GM18907 (cell line): ENCODE measurements at regions not wholly inside any gene's neighbourhood (a gene's known extent, or its start where the extent isn't known, plus 50 kb on each side); places are given as distances from the start of the nearest gene placed in this dataset.

Experiments used
- ATAC-seq: cut with Tn5 transposase; IDR thresholded peaks from one replicate; pipeline ENCODE4 v1.9.1; 2021; ENCODE audit warnings: mild to moderate bottlenecking, moderate library complexity; ENCODE audit not compliant: unreplicated experiment

DNA sequence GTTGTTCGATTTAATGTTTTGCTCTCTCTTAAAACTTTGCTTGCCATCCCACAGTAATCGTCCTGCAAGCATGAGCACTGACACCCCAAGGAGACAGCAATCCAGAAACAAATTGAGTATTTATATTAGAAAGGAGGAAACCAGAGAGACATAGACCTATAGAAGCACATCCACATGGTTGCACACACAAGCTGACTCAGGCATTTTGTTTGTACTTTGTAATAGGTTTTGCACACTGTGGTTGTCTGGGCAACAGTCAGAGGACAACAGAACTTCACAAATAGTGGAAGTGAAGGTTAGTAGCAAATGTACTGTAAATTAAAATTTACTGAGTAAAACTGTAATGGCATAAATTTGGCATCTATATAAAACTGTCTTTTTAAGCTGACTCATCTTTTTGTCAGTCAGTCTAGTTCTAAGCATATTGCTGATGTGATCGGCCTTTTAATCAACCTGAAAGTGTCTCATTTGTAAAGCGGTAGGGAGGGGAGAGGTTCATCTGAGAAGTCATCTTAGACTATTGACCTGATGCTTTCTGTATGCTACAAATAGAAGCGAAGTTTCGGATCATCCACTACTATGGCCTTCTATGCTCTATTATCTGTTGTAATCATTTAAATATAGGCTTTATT is 1624.7 kb downstream of the ARAP2 start:
- no peak for ATAC-seq

DNA sequence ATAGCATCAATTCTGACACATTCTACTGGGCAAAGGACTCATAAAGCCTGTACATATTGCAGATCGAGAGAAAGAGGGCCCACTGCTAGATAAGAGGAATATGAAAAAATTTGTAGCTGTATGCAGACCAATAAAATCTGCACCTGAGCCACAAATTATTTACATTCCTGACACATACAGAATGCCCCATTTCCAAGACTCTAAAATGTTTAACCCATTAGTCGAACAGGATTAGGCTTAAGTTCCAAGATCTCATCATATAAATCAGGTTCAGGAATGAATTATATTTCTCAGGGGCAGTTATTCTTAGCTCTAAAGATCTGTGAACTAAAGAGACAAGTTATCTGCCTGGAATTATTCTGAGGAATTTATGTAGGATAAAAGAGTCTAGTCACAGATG is 1615.8 kb downstream of the ARAP2 start:
- no peak for ATAC-seq

DNA sequence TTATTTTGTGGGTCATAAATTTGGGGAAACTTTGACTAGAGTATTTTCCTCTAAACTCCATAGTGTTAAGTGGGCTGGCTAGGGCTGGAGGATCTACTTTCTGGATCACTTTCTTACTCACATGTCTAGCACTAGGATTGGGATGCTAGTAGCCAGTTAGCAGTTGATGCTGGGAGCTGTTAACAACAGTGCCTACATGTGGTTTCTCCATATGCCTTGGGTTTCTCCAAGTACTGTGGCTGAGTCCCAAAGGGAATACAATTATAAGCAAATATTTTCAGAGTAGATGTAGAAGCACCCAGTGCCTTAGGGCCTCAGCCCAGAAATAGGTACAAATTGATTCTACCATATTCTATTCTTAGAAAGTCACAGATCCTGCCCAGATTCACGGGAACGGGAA is 1614.9 kb downstream of the ARAP2 start:
- ATAC-seq, result no peak

DNA sequence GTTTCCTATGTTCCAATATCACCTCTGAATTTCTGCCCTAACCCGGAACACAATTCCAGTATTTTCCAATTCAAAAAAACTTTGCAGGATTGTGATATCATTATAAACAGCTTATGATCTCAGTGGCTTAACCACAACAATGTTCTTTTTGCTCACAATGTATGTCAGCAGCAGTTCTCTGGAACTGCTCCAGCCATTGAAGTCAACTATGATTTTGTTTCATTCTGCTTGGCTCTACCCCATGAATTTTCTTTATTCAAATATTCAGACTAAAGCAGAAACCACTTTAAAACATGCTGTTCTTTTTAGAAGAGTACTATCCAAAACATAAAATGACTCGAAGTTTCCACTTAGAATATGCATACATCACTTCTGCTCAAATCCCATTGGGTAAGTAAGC is 1611.1 kb downstream of the ARAP2 start:
- ATAC-seq, result no peak

DNA sequence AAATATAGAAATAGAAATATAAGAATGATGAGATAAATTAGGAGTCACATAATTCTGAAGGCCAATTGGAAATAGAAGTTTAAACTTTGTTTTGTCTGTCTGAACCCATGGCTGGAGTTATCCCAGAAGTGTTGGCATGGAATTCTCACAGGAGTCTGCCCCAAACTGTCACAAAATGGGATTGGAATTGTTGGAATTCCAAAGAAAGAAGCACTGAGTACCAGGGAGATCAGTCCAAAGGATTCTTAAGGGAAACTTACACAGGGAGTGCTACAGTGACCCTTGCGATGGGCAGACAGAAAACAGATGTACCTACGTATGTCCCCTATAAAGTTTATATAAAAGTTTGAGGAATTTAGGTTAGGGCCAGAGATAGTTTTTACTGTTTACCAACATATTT is 1607.7 kb downstream of the ARAP2 start:
- ATAC-seq, result no peak

DNA sequence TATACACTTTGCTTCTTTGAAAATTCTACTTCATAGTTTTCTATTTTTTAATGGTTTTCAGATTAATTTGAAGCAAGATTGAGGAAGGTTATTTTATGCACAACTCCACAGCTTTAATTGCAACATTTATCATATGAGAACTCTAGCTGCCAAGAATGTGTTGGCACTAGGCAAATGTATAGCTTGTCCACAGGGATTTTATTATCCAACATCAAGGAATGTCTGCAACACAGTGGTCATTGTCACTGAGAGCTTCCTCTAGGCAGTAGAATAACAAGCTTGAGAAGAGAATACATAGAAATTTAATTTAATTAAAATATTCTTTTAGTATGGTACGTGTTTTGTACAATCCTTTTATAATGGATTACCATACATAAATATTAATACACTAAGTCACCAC is 1600.8 kb downstream of the ARAP2 start:
- no peak for ATAC-seq

DNA sequence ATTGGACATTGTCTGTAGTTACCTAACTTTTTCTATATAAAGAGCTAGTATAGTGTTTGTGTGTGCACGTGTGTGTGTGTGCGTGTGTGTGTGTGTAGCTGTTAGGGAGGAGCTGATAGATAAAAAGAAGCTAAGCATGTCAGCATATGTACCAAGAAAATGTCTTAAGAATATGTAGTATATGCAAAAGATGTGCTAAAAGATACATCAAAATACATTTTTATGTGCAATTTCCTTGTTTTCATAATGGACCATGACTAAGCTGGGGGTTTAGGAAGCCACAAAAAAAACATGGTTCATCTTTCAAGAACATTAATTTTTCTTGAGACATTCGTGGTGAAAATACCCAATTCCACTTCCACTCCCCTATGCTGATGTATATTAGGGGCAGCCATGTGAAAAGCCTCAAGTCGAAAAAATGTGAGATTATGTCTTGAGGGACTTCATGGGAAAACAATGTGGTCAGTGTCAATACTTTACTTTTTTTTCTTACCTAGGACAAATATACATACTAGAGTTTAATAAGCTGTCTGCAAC is 1599.7 kb downstream of the ARAP2 start:
- ATAC-seq, result no peak

DNA sequence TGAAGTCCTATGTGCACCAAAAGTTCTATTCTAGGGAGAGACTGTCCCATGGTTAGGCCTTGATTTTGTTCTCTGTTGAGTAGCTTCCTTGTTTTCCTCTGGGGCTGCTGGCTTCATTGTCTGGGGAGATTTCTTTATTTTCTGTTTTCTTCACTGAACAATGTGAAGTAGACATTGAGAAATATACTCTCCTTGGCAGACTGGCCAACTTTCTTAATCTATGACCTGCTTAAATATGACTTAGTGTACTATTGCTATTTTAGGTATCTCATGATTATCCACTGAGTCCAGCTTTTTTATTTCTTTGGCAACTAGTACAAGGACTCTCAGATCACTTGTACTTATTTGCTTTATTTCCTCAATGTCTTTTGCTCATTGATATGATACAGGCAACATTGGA is 1594.6 kb downstream of the ARAP2 start:
- ATAC-seq, result no peak

DNA sequence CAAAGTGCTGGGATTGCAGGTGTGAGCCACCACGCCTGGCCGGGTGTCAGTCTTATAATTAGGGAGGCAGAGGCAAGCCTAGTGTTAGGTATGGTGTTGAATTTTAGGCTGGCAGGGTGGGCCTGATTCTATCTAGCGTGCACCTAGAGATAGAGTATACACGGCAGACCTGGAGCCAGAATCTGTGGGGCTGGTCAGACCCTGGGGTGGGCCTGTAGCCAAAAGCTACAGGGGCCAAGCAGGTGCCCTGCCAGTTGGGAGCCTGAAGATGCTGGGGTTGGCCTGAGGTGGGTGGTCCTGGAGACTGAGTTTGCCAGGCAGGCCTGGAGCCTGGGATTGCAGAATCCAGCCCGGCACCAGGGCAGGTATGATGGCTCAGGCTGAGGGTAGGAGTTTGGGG is 1580.3 kb downstream of the ARAP2 start:
- no peak for ATAC-seq

DNA sequence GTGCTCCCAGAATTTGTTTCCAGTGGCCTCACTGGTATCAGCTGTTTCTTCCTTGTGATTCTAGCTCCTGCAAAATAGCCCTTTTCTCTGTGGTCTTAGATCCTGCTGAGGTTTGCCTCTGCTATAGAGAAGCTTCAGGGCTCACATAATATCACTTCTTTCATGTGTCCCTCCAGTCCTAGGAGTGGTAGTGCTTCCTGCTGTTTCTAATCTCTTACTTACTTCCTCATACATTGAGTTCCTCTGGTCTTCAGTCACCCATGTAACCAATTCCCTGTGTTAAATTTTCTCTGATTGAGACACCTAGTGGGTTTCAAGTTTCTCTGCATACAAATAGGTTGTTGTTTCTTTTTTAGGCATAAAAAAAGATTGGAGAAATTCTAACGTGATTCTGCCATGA is 1567.9 kb downstream of the ARAP2 start:
- ATAC-seq, result no peak

DNA sequence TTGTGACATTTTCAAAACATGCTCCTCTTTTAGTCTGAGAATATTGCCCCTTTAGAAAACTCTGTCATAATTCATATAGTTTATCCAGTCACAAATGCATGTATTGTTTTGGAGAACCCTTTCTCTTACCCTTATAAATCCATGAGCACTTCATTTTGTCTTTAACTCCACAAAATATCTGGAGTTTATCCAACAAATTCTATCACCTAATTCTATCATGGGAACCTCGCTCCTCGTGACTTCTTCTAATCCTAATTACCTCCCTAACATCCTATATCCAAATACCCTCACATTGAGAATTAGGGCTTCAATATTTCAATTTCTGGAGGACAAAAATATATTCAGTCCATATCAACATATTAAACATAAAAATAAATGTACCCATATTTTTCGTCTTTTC is 1565.9 kb downstream of the ARAP2 start:
- ATAC-seq, result no peak

DNA sequence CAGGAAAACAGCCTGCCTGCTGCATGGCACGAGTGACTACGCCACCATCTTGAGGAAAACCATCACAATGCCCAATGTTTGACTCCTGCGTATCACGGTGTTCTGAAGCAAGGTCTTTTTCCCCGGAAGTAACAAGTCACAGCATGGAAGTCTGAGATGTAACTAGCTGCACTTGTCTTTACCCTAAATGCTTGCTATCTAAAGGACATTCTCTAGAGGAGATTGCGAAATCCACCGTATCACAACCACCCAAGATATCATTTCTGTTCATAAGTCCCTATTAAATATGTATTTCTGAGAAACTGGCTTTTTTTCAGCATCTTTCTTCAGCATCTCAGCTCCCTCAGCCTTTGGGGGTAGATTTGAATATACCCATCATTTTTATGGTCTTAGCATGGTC is 1565.1 kb downstream of the ARAP2 start:
- ATAC-seq, result no peak

DNA sequence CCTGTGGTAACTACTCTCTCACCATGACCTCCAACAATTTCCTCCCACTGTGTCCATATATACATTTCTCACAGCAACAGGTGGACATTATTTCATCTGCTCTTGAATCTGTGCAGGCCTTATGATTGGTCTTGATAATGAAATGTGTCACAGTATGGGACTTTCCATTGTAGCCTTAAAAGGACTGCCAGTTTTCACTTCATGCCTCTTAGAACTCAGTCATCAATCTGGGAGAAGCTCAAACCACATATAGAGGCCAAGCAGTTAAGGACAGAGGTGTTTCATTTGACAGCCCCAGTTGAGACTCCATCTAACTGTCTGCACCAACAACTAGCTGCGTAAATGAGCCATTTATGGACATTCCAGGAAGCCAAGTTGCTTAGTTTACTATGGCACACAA is 1534.8 kb downstream of the ARAP2 start:
- ATAC-seq, result no peak

DNA sequence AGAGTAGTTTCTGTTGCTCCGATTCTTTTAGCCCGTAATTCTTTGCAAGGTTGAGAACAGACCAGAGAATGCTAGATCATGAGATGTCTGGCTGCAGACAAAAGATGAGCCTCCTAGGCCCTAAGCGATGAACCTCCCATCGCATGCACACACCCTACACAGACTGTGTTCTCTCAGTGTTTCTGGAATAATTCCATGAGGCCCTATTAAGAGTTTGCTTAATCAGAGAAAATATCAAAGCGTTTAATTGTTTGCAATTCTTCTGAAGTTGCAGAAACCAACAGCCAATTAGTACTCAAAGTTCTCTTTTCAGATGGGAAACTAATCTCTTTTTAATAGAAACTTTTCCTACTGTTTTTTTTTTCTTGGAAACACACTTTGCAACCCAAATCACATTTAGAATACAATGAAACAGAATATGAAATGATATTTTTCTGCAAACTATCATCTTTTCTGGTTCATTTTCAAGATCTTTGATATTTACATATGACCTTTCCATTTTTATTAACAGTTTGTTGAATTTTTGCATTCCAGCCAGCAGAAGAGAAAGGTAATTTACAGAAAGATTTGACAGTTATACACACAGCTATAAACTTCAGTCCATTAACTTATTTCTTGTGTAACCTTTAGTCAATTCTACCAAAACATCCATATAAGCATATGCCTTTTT is 1525.6 kb downstream of the ARAP2 start:
- ATAC-seq, result no peak

DNA sequence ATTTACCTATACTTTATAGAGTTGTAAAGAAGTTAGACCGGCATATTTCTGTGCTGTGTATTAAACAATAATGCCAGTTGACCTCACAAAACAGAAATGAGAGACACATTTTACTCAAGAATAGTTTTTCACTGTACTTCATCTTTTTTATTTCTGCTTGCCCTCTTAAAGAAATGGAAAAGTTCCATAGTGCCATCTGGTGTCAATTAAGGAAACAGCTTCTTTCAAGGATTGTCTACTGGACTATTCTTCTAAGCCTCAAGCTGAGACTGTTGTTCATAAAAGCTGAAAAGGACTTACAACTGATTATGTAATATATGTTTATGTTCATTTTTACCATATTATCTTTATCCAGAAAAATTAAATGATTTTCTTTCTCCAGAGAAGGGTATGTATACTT is 1523.7 kb downstream of the ARAP2 start:
- no peak for ATAC-seq

DNA sequence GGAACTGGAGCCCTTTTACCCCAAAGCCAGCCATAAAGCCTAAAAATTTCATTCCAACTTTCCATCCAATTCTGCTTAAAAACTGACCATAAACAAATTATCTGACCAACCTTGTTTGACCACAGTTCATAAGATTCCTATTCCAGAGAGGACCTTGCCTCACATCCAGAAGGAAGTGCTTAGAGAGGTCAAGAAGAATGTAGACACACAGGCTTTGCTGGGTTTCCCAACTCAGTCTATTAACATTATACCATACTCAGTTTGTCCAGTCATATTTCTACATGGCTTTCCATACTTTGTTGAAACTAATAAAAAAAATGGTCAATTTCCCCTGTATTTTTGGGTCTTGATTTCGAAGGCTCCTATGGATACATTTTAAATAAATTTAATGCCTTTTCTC is 1522.5 kb downstream of the ARAP2 start:
- no peak for ATAC-seq

DNA sequence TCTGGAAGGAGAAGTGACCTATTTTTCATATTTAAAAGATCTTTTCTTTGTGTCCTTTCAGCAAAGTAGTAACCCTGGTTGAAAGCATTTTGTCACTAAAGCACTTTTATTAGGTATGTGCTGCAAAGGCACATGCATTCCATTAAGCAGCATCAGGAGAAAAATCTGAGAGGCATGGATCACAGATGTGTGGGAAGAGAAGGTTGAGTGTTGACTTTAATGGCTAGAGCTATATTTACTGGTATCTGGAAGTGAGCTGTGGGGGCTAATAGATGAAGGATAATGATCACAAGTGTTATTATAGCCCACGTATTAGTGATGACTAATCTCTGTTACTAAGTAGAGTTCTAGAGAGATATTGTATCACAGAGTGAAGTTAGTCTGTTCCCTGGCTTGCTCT is 1520.7 kb downstream of the ARAP2 start:
- no peak for ATAC-seq

DNA sequence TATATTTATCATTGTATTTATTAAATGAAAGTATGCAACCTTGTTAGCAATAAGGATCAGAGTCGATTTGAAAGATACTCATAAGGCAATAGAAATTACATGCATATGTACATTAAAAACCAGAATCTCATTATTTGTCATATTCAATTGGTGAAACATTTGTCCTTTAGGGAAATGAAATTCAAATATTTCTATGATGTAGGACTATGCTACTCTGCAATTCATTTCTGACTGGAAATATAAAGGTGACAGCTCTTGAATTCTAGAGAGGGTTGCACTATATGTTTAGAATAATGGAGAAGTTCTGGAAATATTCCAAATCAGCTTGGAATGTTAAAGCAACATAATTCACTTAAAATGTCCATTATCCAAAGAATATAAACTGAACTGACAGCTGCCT is 1519.8 kb downstream of the ARAP2 start:
- no peak for ATAC-seq

DNA sequence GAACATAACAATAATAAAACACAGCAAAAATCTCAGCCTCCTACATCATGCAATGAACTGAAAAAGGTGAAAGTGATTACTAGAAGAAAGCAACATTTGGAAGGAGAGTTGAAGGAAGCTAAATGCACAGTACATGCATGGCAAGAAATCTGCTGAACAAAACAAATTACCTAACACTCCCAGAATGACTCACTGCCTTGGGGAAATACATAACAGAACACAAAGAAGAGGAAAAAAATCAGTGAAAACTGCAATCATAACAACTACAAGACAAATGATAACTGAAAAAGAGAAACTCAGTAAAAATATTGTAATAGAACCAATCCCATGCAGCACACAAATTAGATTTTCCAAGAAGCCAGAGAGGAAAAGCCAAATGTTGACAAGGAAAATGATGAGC is 1513.2 kb downstream of the ARAP2 start:
- no peak for ATAC-seq

DNA sequence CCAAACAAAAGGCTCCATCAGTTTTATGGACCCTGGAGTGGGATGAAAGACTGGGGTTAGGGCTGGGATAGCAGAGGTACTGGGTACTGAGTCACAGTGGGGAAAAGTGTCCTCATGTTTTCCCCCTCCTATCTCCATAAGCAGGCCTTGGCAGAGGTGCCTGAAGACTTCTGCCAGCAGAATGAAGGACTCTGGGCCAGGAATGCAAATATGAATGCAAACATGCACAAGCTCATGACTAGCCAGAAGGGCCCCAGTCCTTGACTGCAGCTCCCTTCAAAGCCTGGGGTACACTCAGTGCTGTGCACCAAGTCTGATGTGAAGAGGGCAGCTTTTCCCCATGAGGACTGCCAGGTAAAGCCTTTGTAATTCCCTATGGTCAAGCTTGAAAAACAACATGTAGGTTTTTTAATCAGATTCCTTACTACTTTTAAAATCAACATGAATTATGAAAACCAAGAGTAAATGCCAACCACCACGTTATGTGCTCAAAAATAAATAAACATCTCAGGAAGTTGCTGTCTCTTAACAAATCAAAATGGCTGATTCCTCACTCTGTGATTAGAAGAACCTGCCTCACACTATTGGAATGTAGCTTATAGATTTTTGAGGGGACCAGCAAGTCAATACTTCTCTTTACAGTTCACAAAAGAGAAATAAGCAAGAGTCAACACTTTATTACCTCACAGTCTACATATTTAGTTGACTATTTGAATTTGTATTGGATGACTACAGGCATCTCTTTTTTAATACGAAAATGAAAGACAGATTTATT is 1512.0 kb downstream of the ARAP2 start:
- ATAC-seq, result no peak

DNA sequence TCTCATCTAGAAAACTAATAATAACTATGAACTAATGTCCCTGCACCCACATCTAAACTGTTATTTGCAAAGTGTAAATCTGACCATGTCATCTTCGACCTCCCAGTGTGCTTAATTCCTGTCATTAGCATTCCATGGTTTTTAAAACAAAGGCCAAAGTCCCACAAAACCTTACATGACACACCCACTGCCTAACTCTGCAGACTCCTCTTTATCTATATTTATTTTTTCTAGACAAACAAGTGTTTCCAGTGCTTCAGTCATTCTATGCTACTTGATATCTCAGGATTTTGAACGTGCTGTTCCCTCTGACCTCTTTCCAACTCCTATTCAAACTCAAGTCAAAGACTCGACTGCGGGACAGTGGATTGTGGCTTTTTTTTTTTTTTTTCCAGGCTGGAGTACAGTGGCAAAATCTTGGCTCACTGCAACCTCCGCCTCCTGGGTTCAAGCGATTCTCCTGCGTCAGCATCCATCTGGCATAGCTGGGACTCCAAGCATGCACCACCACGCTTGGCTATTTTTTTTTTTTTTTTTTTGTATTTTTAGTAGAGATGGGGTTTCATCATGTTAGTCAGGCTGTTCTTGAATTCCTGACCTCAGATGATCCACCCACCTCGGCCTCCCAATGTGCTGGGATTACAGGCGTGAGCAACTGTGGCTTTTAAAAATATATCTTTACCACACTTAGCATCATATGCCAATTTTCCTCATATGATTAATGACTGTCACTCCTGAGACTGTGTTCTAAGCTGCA is 1511.0 kb downstream of the ARAP2 start:
- no peak for ATAC-seq
